GM19239 (cell line): ENCODE measurements at regions not wholly inside any gene's neighbourhood (a gene's known extent, or its start where the extent isn't known, plus 50 kb on each side); places are given as distances from the start of the nearest gene placed in this dataset.
"Not testable (repeated sequence)": the region's sequence is repeated elsewhere in the genome, so short reads cannot be mapped to it uniquely, and the experiment has no call there.

ENCODE experiments used
- DNase-seq: peaks from one replicate; pipeline ENCODE4 v3.0.0; 2011; ENCODE audit warnings: low spot score; ENCODE audit not compliant: insufficient read length
- FAIRE-seq: peaks from 2 replicates; lab custom pipeline; 2011; peaks lifted over from hg19 to GRCh38; lab: Jason Lieb, UNC

DNA sequence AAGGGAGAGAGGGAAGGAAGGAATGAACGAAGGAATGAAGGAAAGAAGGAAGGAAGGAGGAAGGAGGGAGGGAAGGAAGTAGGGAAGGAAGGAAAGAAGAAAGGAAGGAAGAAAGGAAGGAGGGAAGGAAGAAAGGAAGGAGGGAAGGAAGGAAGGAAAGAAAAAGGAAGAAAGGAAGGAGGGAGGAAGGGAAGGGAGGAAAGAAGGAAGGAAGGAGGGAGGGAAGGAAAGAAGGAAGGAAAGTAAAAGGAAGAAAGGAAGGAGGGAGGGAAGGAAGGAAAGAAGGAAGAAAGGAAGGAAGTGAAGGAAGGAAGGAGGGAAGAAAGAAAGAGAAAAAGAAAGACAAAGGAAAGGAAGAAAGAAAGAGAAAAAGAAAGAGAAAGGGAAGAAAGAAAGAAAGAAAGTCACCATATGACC is 442.4 kb downstream of the RBFOX1 start:
- FAIRE-seq (no peak), DNase-seq (no peak)

DNA sequence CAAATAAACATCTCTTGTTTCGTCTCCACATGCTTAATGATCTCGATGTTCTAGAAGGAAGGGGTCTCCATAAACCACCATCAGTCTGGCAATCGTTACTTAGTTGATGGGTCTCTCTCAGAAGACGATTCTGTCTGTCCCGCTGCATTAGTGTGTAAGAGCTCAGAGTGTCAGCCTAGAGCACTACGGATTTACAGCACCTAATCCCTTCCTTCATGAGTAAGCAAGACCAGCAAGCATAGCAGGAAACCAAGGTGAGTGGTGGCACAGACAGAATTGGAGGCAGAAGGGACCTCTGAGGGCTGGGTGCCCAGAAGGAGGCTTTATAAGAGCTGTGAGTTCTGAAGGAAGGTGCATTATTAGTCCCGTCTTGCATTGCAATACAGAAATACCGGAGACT is 440.1 kb downstream of the RBFOX1 start:
- FAIRE-seq (no peak), DNase-seq (no peak)

DNA sequence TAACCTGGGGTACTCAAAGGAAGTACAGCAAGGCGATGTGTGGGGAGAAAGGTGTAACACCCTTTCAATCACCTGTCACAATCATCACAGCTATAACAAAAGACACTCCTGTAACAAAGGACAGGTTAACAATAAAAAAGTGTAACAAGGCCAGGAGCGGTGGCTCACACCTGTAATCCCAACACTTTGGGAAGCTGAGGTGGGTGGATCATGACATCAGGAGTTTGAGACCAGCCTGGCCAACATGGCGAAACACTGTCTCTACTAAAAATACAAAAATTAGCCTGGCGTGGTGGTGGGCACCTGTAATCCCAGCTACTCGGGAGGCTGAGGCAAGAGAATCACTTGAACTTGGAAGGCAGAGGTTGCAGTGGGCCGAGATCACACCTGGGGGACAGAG is 436.4 kb downstream of the RBFOX1 start:
- not testable (repeated sequence) for FAIRE-seq, DNase-seq

DNA sequence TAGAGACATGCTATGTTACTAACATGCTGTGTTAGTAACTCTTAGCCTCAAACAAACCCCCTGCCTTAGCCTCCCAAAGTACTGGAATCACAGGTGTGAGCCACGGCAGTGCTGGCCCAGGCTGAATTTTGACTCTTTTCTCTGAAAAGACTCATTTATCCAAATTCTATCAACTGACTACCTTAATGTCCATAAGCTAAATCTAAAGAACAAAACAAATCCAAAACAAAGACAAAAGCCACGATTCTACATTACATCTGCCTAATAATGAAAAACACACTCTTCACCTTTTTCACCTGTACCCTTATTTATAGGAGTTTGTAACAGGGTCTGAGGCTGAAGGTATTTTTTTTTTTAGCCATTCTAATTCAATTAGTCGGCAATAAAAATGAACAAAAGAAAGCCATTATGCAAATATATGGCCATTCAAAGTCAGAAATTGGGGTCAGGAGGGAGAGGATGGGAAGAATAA is 432.5 kb downstream of the RBFOX1 start:
- FAIRE-seq (no peak), DNase-seq (no peak)

DNA sequence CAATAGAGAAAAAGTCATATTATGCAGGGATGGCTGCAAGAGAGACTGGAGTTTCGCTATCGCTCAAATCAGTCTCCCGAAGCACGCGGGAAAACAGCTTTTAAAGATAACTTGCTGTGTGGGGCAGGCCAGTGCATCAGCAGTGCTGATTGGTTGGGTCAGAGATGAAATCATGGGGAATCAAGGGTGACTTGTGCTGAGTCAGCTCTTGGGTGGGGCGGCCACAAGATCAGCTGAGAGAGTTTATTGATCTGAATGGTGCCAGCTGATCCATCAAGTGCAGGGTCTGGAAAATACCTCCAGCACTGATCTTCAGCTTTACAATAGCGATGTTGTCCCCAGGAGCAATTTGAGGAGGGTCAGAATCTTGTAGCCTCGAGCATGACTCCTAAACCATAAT is 430.5 kb downstream of the RBFOX1 start:
- FAIRE-seq: no peak
- no peak for DNase-seq
